Stimulated activated memory B cell treated with anti-CD40 and anti-IgM and Interleukin-4, amounts not matched to agents 10 μg/mL and 1 μg/mL and 100 μg/mL, for 72 hours (primary cell): ENCODE measurements at regions not wholly inside any gene's neighbourhood (a gene's known extent, or its start where the extent isn't known, plus 50 kb on each side); places are given as distances from the start of the nearest gene placed in this dataset.
"Not testable (repeated sequence)": the region's sequence is repeated elsewhere in the genome, so short reads cannot be mapped to it uniquely, and the experiment has no call there.

Experiments
- ATAC-seq: fragments of 150-1000 bp; cut with Tn5 transposase; 2 replicates; pipeline ENCODE4 v1.10.0; 2021
- H3K27ac Mint-ChIP-seq: one replicate; pipeline ENCODE4 v1.8.0; 2022; ENCODE audit warnings: mild to moderate bottlenecking, mixed read lengths
- H3K27me3 Mint-ChIP-seq: one replicate; pipeline ENCODE4 v1.8.0; 2022; ENCODE audit warnings: mixed read lengths
- H3K36me3 Mint-ChIP-seq: one replicate; pipeline ENCODE4 v1.8.0; 2022; ENCODE audit warnings: mixed read lengths
- H3K4me1 Mint-ChIP-seq: one replicate; pipeline ENCODE4 v1.8.0; 2022; ENCODE audit warnings: mixed read lengths
- H3K4me3 Mint-ChIP-seq: one replicate; pipeline ENCODE4 v1.8.0; 2022; ENCODE audit warnings: mild to moderate bottlenecking, moderate library complexity, mixed read lengths
- H3K9me3 Mint-ChIP-seq: one replicate; pipeline ENCODE4 v1.8.0; 2022; ENCODE audit warnings: mixed read lengths

GRCh38 chr6:9896806-9897205 lies 518.1 kb downstream of the TFAP2A start:
- no peak overlapping the region for H3K27ac Mint-ChIP-seq
- H3K9me3 Mint-ChIP-seq: peaks cover 7% of the 10 kb centered on the region
- no peak for ATAC-seq
- H3K4me3 Mint-ChIP-seq: no peak overlapping the region
- no peaks in the 10 kb centered on the region for H3K36me3 Mint-ChIP-seq
- H3K4me1 Mint-ChIP-seq: no peaks in the 10 kb centered on the region
- H3K27me3 Mint-ChIP-seq: no peaks in the 10 kb centered on the region

DNA sequence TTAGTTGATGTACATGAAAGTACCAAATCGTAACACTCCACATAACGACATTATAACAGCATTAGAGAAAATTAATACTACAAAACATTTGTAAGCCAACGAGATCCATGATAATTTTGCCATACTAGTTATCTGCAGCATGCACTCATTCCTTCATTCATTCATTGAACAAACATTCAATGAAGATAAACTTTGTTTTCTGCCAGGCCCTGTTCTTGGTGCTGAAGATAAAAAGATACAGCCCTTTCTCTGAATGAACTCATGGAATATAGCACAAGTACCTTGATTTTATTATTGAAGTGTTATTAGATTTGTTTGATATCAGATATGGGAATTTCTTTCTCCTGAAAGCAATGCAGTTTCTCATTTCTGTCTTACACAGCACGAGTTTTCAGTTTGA lies 524.0 kb downstream of the TFAP2A start:
- H3K27me3 Mint-ChIP-seq: no peaks in the 10 kb centered on the region

GRCh38 chr6:9890469-9890868 lies 524.4 kb downstream of the TFAP2A start:
- Mint-ChIP-seq H3K9me3 (peaks cover 5% of the 10 kb centered on the region), H3K4me1 (no peaks in the 10 kb centered on the region)

More for the DNA sequence above, 524.0 kb downstream of the TFAP2A start:
- ATAC-seq: no peak
- Mint-ChIP-seq H3K36me3 (no peaks in the 10 kb centered on the region), H3K4me1 (no peaks in the 10 kb centered on the region), H3K9me3 (peaks cover 7% of the 10 kb centered on the region), H3K4me3 (no peak overlapping the region), H3K27ac (no peak overlapping the region)

DNA sequence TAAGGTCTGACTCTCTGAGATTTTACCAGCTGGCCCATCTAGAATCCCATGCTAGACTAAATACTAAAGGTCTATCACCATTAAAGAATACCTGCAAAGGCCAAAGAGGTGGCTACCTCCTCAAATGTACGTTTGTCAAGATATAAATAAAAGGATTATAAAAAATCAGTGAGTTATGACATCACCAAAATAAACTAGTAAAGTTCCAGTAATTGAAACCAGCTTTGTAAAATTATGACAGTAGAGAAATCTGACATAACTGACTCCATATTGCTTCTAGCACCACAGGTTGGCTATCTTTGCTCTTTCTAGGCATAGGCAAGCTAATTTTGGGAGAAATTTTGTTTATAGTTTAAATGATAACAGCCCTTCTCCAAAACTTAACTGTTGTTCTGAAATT lies 536.3 kb downstream of the TFAP2A start:
- no peaks in the 10 kb centered on the region for H3K27me3 Mint-ChIP-seq
- no peak overlapping the region for H3K27ac Mint-ChIP-seq
- no peaks in the 10 kb centered on the region for H3K4me1 Mint-ChIP-seq
- no peak for ATAC-seq
- H3K36me3 Mint-ChIP-seq: no peaks in the 10 kb centered on the region
- H3K4me3 Mint-ChIP-seq: no peak overlapping the region
- H3K9me3 Mint-ChIP-seq: peaks cover 9% of the 10 kb centered on the region

More at GRCh38 chr6:9890469-9890868, 524.4 kb downstream of the TFAP2A start:
- H3K4me3 Mint-ChIP-seq: no peak overlapping the region
- H3K36me3 Mint-ChIP-seq: no peaks in the 10 kb centered on the region
- H3K27ac Mint-ChIP-seq: no peak overlapping the region
- no peaks in the 10 kb centered on the region for H3K27me3 Mint-ChIP-seq
- no peak for ATAC-seq

DNA sequence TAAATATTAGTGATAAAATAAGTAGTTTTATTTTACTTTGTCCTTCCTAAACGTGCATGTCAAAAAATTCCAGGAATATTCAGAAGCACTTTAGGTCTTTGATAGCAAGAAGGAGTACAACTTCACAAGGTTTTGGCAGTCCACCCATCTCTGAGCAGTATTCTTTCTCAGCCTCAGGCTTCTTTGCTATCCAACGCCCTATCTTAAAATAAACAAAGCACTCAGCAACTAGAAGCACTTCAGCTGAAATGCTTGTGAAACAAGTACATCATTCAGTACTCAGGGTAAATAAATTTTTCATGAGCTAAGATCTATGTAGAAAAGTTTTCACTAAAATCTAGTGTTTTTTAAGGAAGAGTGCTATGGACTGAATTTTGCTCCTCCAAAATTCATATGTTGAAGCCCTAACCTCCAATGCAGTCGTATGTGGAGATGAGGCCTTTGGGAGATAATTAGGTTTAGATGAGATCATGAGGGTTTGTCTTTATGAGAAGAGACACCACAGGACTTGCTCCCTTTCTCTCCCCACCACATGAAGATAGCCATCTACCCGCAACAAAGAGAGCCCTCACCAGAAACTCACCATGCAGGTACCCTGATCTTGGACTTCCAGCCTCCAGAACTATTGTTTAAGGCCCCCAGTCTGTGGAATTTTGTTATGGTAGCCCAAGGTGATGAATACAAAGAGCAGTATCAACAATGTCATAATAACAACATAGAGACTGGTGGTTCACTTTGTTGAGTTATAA lies 539.1 kb downstream of the TFAP2A start:
- H3K4me1 Mint-ChIP-seq: no peaks in the 10 kb centered on the region
- no peak for ATAC-seq
- no peak overlapping the region for H3K4me3 Mint-ChIP-seq
- H3K9me3 Mint-ChIP-seq: peaks cover 7% of the 10 kb centered on the region
- no peak overlapping the region for H3K27ac Mint-ChIP-seq
- H3K36me3 Mint-ChIP-seq: no peaks in the 10 kb centered on the region
- no peaks in the 10 kb centered on the region for H3K27me3 Mint-ChIP-seq

DNA sequence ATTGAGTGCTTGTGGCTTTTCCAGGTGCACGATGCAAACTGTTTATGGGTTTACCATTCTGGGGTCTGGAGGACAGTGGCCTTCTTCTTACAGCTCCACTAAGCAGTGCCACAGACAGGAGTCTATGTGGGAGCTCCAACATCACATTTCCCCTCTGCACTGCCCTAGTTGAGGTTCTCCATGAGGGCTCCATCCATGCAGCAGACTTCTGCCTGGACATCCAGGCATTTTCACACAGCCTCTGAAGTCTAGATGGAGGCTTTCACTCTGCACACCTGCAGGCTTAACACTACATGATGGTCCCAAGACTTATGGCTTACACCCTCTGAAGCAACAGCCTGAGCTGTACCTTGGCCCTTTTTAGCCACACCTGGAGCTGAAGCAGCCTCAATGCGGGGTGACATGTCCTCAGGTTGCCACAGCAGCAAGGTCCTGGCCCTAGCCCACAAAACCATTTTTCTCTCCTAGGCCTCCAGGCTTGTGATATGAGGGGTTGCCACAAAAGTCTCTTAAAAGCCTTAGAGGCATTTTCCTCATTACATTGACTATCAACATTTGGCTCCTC lies 552.2 kb downstream of the TFAP2A start:
- H3K27ac Mint-ChIP-seq: no peak overlapping the region
- H3K9me3 Mint-ChIP-seq: peaks cover 31% of the 10 kb centered on the region
- no peaks in the 10 kb centered on the region for H3K36me3 Mint-ChIP-seq
- no peak overlapping the region for H3K4me3 Mint-ChIP-seq
- no peaks in the 10 kb centered on the region for H3K27me3 Mint-ChIP-seq
- H3K4me1 Mint-ChIP-seq: no peaks in the 10 kb centered on the region
- ATAC-seq: no peak

- no peak for ATAC-seq
- H3K4me3 Mint-ChIP-seq: no peak overlapping the region
- no peaks in the 10 kb centered on the region for H3K27me3 Mint-ChIP-seq
These were observed 563.1 kb downstream of the TFAP2A start for GRCh38 chr6:9851541-9852380.

DNA sequence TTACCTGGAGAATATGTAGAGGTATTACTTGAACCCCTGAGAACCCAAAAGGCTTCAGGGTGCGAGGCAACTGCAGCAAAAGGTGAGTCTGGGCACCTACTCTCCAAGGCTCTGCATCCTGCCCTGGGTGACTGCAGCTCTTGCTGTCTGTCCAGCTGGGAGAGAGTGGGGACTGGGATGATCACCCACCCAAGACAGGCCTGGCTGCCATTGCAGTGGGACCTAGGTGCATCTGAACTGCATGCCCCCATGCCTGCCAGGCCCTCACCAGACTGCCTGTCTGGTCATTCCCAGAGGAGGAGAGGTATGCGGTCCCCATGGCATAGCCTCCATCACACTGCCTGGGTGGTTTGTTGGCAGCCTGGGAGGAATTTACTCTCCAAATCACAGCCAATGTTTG lies 563.9 kb downstream of the TFAP2A start:
- Mint-ChIP-seq H3K36me3 (no peaks in the 10 kb centered on the region), H3K27ac (no peak overlapping the region), H3K9me3 (peaks cover 32% of the 10 kb centered on the region), H3K4me1 (no peaks in the 10 kb centered on the region), H3K4me3 (no peak overlapping the region), H3K27me3 (no peaks in the 10 kb centered on the region)
- no peak for ATAC-seq

More at GRCh38 chr6:9851541-9852380, 563.1 kb downstream of the TFAP2A start:
- no peak overlapping the region for H3K27ac Mint-ChIP-seq
- H3K36me3 Mint-ChIP-seq: no peaks in the 10 kb centered on the region
- H3K9me3 Mint-ChIP-seq: peaks cover 28% of the 10 kb centered on the region
- no peaks in the 10 kb centered on the region for H3K4me1 Mint-ChIP-seq

GRCh38 chr6:9848094-9848493 lies 566.8 kb downstream of the TFAP2A start:
- Mint-ChIP-seq H3K27ac (no peak overlapping the region), H3K27me3 (no peaks in the 10 kb centered on the region), H3K9me3 (peaks cover 19% of the 10 kb centered on the region), H3K4me3 (no peak overlapping the region), H3K36me3 (no peaks in the 10 kb centered on the region), H3K4me1 (no peaks in the 10 kb centered on the region)
- no peak for ATAC-seq

DNA sequence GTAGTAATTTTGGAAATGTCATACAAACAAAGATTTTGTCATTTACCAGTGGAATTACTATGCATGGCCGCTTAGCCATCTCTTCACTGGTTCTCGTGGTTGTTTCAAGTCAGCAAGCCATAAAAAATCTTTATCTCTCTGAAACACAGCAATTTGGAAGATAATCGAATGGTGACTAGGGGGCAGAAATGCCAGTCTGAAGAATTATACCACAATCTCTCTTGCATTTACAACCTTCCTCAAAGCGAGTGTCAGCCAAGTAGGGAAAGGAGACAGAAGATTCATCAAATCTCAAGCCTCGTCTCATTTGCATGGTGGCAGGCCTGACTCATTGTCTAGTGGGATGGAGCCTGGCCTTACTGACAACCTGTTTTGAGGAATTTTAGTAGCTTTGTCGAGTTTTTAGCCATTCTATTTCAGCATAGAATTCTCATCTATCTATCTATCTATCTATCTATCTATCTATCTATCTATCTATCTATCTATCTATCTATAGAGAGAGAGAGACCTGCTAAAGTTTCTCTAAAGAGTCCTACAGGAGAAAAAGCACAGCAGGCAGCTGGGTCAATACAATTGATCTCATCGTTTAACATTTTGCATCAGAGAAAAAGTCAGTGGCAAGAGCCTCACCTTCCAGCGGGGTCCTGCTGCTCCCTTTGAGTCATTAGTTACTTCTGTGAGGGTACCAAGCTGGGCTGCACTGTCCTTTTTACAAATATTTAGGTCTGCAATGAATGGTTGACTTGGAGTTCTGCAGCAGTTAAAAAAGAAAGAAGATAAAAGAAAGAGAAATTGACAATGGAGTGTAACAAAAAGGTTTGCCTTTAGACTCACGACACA lies 572.8 kb downstream of the TFAP2A start:
- Mint-ChIP-seq H3K9me3 (peaks cover 13% of the 10 kb centered on the region), H3K4me1 (no peaks in the 10 kb centered on the region), H3K27ac (no peak overlapping the region), H3K27me3 (no peaks in the 10 kb centered on the region), H3K36me3 (no peaks in the 10 kb centered on the region), H3K4me3 (no peak overlapping the region)
- no peak for ATAC-seq

DNA sequence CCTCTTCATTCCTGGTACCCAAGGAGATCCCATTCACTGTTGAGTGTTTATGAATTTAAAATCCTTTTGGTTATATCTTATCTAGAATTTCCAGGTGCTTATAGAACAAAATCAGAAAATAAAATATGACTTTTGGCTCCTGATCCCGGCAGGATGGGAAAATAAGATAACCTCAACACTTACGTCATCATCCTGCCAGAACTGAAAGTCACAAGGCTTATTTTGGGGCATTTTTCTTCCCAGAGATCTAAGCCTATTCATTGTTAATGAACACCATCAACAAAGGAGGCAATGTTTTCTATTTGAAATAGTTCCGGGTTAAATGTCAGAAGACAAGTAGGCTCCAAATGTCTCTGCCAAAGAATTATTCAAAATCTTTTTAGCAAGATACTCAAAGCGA lies 580.6 kb downstream of the TFAP2A start:
- H3K4me3 Mint-ChIP-seq: no peak overlapping the region
- no peaks in the 10 kb centered on the region for H3K4me1 Mint-ChIP-seq
- H3K36me3 Mint-ChIP-seq: no peaks in the 10 kb centered on the region
- ATAC-seq: no peak
- no peaks in the 10 kb centered on the region for H3K27me3 Mint-ChIP-seq
- H3K27ac Mint-ChIP-seq: no peak overlapping the region
- H3K9me3 Mint-ChIP-seq: peaks cover 4% of the 10 kb centered on the region

GRCh38 chr6:9831783-9832182 lies 583.1 kb downstream of the TFAP2A start:
- no peak for ATAC-seq
- Mint-ChIP-seq H3K36me3 (no peaks in the 10 kb centered on the region), H3K4me3 (no peak overlapping the region), H3K27me3 (no peaks in the 10 kb centered on the region), H3K9me3 (no peaks in the 10 kb centered on the region), H3K27ac (no peak overlapping the region), H3K4me1 (no peaks in the 10 kb centered on the region)

DNA sequence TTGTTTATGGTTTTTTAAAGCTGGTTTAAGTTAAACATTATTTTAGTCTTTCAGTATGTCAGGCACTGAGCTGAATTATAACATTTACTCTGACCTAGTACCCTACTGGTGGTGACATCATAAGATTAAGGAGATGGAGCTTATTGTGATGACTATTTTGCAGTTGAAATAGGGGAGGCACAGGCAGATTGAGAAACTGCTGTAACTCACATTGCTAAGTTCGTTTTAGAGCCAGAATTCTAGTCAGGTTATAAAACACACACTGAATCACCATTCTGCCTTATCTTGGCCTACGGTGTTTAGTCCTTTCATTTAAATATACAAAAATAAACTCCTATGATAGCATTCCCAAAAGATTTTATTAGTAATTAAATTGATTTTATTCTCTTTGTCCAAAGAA lies 584.1 kb downstream of the TFAP2A start:
- Mint-ChIP-seq H3K27ac (no peak overlapping the region), H3K4me3 (no peak overlapping the region), H3K27me3 (no peaks in the 10 kb centered on the region), H3K9me3 (peaks cover 1% of the 10 kb centered on the region), H3K36me3 (no peaks in the 10 kb centered on the region), H3K4me1 (no peaks in the 10 kb centered on the region)
- no peak for ATAC-seq

GRCh38 chr6:9825526-9825925 lies 589.3 kb downstream of the TFAP2A start:
- Mint-ChIP-seq H3K4me1 (no peaks in the 10 kb centered on the region), H3K27ac (no peak overlapping the region), H3K4me3 (no peak overlapping the region), H3K36me3 (no peaks in the 10 kb centered on the region), H3K27me3 (no peaks in the 10 kb centered on the region), H3K9me3 (peaks cover 9% of the 10 kb centered on the region)
- ATAC-seq: no peak

GRCh38 chr6:9810727-9811126 lies 604.1 kb downstream of the TFAP2A start:
- not testable (repeated sequence) for H3K27ac Mint-ChIP-seq, H3K27me3 Mint-ChIP-seq, H3K4me3 Mint-ChIP-seq, ATAC-seq, H3K9me3 Mint-ChIP-seq, H3K36me3 Mint-ChIP-seq, H3K4me1 Mint-ChIP-seq
